K562 (cell line): ENCODE measurements at regions not wholly inside any gene's neighbourhood (a gene's known extent, or its start where the extent isn't known, plus 50 kb on each side); places are given as distances from the start of the nearest gene placed in this dataset.

Experiments
- FOXK2 ChIP-seq, 2 experiments: fragments of 450-650 bp; IDR thresholded peaks in 1 of 2; conservative IDR thresholded peaks in 1 of 2; 2 replicates each; pipeline ENCODE4 v1.6.1; 2016; ENCODE audit warnings: low read depth in 2 of 2, mild to moderate bottlenecking in 1 of 2
- FOXP1 ChIP-seq: sonication (generic); formaldehyde crosslinking; IDR thresholded peaks from 2 replicates; pipeline ENCODE4 v1.8.0; 2022; ENCODE audit warnings: mild to moderate bottlenecking, missing genetic modification reagents
- KDM5B ChIP-seq: fragments of 200-600 bp; sonication (generic); IDR thresholded peaks from 2 replicates; pipeline ENCODE4 v1.6.1; 2012; ENCODE audit warnings: low read depth, mild to moderate bottlenecking, moderate library complexity, low read length, control low read depth, inconsistent platforms; ENCODE audit not compliant: insufficient replicate concordance
- POU5F1 ChIP-seq: fragments of 150-350 bp; IDR thresholded peaks from 2 replicates; pipeline ENCODE4 v1.6.1; 2014; ENCODE audit warnings: borderline replicate concordance, low read length, low read depth, mild to moderate bottlenecking; ENCODE audit not compliant: partially characterized antibody
- RBBP5 ChIP-seq: fragments of 200-600 bp; sonication (generic); IDR thresholded peaks from 2 replicates; pipeline ENCODE4 v1.6.1; 2012; ENCODE audit warnings: borderline replicate concordance, mild to moderate bottlenecking, low read length, control low read depth, inconsistent platforms; ENCODE audit not compliant: insufficient read depth, poor library complexity, severe bottlenecking
- TEAD2 ChIP-seq: fragments of 450-650 bp; IDR thresholded peaks from 2 replicates; pipeline ENCODE4 v1.6.1; 2016; ENCODE audit warnings: missing genetic modification characterization, control low read depth, missing compliant biosample characterization
- TRIM24 ChIP-seq, 2 experiments: fragments of 450-650 bp; IDR thresholded peaks; 2 replicates each; pipeline ENCODE4 v1.6.1; 2016
- ZFP30 ChIP-seq: fragments of 250-450 bp; sonication (Bioruptor Pico); IDR thresholded peaks from 2 replicates; pipeline ENCODE4 v1.8.0; 2022; ENCODE audit warnings: moderate library complexity, mild to moderate bottlenecking, inconsistent platforms, borderline replicate concordance

- TF ChIP-seq RBBP5 (no peak), KDM5B (no peak), TEAD2 (no peak), ZFP30 (no peak), POU5F1 (no peak), FOXP1 (CRISPR knock-in tag) (no peak), FOXK2 (conservative IDR thresholded peaks at IDR 0.05 in 1 of 2, IDR thresholded peaks at IDR 0.05 in 1 of 2; ENCODE audit: low read depth in 2 of 2) (no peak), TRIM24 (IDR thresholded peaks at IDR 0.05) (no peak)
Measured at GRCh38 chr11:112831969-112832766, 129.1 kb upstream of the NCAM1 start.
